GM10248 (cell line): ENCODE measurements at regions not wholly inside any gene's neighbourhood (a gene's known extent, or its start where the extent isn't known, plus 50 kb on each side); places are given as distances from the start of the nearest gene placed in this dataset.

Source experiments
- CTCF ChIA-PET: fragments of 300-600 bp; sonication (Branson Sonifier 250); formaldehyde crosslinking; extraction: SDS; loops from one replicate; lab custom pipeline; 2021; ENCODE audit warnings: antibody characterized with exemption; lab: Yijun Ruan, JAX
- POLR2A ChIA-PET: fragments of 350-650 bp; sonication (Branson Sonifier 250); formaldehyde crosslinking; extraction: SDS; loops from one replicate; lab custom pipeline; 2020; ENCODE audit warnings: antibody characterized with exemption; lab: Yijun Ruan, JAX
- DNase-seq: peaks from one replicate; pipeline ENCODE4 v3.0.0; 2012; ENCODE audit errors: extremely low spot score
- TF ChIP-seq, protein P1 (sequence below): IDR thresholded peaks from 2 replicates; pipeline ENCODE4 v1.5.1; 2012; ENCODE audit warnings: mild to moderate bottlenecking, low read depth; ENCODE audit errors: extremely low read depth, missing control alignments, control extremely low read depth

GRCh38 chr10:62724465-62724864 lies 80.1 kb upstream of the ADO start:
- POLR2A ChIA-PET = no interaction called here

DNA sequence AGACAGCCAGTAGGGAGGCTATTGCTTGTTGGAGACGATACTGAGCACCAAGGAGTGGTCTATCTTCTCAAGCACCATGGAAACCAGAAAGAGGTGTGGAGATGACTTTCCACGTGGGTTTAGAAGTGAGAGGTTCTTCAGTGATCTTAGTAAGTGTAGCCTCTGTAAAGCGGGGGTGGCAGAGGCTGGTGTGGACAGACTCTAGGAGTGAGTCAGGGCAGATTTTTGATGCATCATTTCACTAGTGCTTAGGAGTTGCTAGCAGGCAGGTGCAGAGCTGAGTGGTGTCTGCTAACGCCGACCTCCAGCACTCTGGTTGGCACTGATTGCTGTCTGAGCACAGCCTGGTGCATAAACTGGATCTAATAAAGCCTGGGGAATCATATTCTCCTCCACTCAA lies 78.4 kb upstream of the ADO start:
- CTCF ChIA-PET = interaction anchor here (0.8 to 1.4 kb wide), 5 partner anchors 9 to 93 kb away, joined by 3 read pairs; no protein-coding TSS in a partner anchor
- TF ChIP-seq, protein P1, sequence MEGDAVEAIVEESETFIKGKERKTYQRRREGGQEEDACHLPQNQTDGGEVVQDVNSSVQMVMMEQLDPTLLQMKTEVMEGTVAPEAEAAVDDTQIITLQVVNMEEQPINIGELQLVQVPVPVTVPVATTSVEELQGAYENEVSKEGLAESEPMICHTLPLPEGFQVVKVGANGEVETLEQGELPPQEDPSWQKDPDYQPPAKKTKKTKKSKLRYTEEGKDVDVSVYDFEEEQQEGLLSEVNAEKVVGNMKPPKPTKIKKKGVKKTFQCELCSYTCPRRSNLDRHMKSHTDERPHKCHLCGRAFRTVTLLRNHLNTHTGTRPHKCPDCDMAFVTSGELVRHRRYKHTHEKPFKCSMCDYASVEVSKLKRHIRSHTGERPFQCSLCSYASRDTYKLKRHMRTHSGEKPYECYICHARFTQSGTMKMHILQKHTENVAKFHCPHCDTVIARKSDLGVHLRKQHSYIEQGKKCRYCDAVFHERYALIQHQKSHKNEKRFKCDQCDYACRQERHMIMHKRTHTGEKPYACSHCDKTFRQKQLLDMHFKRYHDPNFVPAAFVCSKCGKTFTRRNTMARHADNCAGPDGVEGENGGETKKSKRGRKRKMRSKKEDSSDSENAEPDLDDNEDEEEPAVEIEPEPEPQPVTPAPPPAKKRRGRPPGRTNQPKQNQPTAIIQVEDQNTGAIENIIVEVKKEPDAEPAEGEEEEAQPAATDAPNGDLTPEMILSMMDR = no peak
- POLR2A ChIA-PET = no interaction called here
- DNase-seq = peak; percentile 67

More at GRCh38 chr10:62724465-62724864, 80.1 kb upstream of the ADO start:
- no peak for DNase-seq
- TF ChIP-seq, protein P1 = no peak
- CTCF ChIA-PET = interaction anchor here (0.8 to 1.8 kb wide), 7 partner anchors 8 to 82 kb away, joined by 3 to 6 read pairs (median 4); no protein-coding TSS in a partner anchor

DNA sequence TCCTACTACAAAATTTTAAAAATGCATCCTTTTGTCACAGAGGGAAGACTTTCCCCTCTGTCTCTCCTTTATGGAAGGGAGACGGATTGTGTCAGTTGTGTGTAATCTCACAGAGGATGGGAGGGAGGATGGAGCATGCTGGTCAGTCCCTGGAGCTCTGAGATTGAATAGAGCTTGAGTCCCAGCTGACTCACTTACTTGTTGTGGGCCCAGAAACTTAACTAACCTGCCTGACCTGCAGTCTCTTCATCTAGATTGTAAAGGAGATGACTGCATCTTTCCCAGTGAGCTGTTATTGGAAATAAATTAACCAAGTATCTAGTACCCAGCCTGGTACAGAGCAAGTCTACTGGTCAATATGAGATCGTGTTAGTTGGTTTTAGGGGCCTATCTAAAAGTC lies 77.9 kb upstream of the ADO start:
- no peak for DNase-seq
- ChIA-PET CTCF (interaction anchor here (0.8 to 3.0 kb wide), 9 partner anchors 8 to 116 kb away, joined by 3 to 9 read pairs (median 3); no protein-coding TSS in a partner anchor), POLR2A (no interaction called here)
- TF ChIP-seq, protein P1 = no peak

DNA sequence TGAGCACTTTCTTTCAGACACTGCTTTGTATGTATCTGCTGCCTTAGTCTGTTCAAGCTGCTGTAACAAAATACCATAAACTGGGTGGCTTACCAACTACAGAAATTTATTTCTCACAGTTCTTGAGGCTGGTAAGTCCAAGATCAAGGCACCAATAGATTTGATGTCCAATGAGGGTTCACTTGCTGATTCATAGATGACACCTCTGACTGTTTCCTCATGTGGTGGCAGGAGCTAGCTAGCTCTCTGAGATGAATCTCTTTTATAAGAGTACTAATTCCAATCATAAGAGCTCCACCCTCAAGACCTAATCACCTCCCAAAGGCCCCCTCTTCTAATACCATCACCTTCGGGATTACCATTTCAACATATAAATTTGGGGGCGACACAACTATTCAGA lies 76.6 kb upstream of the ADO start:
- TF ChIP-seq, protein P1 = no peak
- no peak for DNase-seq
- ChIA-PET POLR2A (no interaction called here), CTCF (interaction anchor here (1.0 to 3.0 kb wide), 8 partner anchors 10 to 90 kb away, joined by 3 to 9 read pairs (median 3); partner anchors contain the start of gene EGR2)

DNA sequence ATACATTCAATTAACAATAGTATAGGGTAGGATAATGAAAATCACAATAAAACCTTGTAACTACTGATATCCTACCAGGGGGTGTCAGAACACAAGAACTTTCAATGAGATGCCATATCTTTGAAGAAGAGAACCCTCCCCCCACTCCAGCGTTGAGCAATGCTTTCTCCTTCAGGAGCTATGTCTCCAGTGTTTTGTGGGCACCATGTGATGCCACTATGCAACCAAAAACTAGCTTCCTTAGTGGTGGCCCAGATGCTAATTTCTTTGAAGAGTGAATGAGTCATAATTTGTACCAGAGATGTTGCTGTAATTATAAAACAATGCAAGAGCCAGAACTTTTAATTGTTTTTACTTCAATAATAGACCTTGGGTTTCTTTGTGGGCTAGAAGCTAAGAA lies 76.0 kb upstream of the ADO start:
- no peak for DNase-seq
- TF ChIP-seq, protein P1 = no peak
- CTCF ChIA-PET = interaction anchor here (1.0 to 3.0 kb wide), 6 partner anchors 10 to 90 kb away, joined by 3 to 9 read pairs (median 4); partner anchors contain the start of gene EGR2
- POLR2A ChIA-PET = no interaction called here

GRCh38 chr10:62732841-62733653 lies 71.5 kb upstream of the ADO start:
- TF ChIP-seq, protein P1 = no peak
- POLR2A ChIA-PET = interaction anchor here (0.8 to 2.2 kb wide), 6 partner anchors 24 to 86 kb away, joined by 3 to 9 read pairs (median 4); partner anchors contain the start of genes ADO and EGR2
- CTCF ChIA-PET = interaction anchor here (0.8 to 3.9 kb wide), 20 partner anchors 9 to 425 kb away, joined by 3 to 16 read pairs (median 4); partner anchors contain the start of gene ADO
- peak; percentile 64 for DNase-seq
